ENCODE measurements at regions not wholly inside any gene's neighbourhood (a gene's known extent, or its start where the extent isn't known, plus 50 kb on each side); places are given as distances from the start of the nearest gene placed in this dataset.

DNA sequence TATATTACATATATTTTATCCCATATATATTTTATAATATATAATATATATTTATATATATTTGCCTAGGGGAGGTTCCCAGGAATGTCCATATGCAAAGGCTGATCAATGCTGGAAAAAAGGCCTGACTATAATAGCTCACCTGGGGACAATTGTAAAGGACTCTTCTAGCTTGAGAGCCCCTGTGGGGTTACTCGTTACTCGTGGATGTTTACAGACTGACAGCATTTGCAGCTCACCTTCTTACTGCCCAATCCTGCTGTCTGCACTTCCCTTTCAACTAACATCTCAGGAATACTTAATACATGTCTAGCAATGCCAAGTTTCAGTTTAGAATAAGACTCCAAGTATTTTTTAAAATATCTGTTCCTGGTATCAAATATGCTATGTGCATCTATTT is 1365.4 kb upstream of the RAG2 start:
- H3K4me3 Mint-ChIP-seq, result no peak overlapping the region
- DNase-seq, result no peak
- no peak overlapping the region for H2BK120ac ChIP-seq (ENCODE audit: low read depth, low read length, poor library complexity, severe bottlenecking)
- TF ChIP-seq, protein P1, sequence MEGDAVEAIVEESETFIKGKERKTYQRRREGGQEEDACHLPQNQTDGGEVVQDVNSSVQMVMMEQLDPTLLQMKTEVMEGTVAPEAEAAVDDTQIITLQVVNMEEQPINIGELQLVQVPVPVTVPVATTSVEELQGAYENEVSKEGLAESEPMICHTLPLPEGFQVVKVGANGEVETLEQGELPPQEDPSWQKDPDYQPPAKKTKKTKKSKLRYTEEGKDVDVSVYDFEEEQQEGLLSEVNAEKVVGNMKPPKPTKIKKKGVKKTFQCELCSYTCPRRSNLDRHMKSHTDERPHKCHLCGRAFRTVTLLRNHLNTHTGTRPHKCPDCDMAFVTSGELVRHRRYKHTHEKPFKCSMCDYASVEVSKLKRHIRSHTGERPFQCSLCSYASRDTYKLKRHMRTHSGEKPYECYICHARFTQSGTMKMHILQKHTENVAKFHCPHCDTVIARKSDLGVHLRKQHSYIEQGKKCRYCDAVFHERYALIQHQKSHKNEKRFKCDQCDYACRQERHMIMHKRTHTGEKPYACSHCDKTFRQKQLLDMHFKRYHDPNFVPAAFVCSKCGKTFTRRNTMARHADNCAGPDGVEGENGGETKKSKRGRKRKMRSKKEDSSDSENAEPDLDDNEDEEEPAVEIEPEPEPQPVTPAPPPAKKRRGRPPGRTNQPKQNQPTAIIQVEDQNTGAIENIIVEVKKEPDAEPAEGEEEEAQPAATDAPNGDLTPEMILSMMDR (conservative IDR thresholded peaks at IDR 0.05), result no peak
- peaks cover 20 to 27% of the 10 kb centered on the region in 2 experiments for H3K4me1 Mint-ChIP-seq
- H2BK5ac ChIP-seq (ENCODE audit: insufficient read length, low read length), result no peak overlapping the region
- H3K79me1 ChIP-seq (ENCODE audit: insufficient read depth, low read depth, low read length, poor library complexity, severe bottlenecking), result no peaks in the 10 kb centered on the region
- H2BK15ac ChIP-seq (ENCODE audit: low read depth, low read length), result no peak overlapping the region
- no peaks in the 10 kb centered on the region for H3K4me1 ChIP-seq (ENCODE audit: insufficient read depth, low read length)
- no peaks in the 10 kb centered on the region for H3K27me3 Mint-ChIP-seq (ENCODE audit: low read depth)
- H3K9ac ChIP-seq (ENCODE audit: extremely low read depth, insufficient read length, low read length), result no peak overlapping the region
- H3K18ac ChIP-seq (ENCODE audit: insufficient read length, low read depth, low read length), result no peak overlapping the region
- no peaks in the 10 kb centered on the region for H3K27me3 ChIP-seq (ENCODE audit: insufficient read depth, low read length)
- no peaks in the 10 kb centered on the region for H3K23me2 ChIP-seq (ENCODE audit: insufficient read length, low read depth, low read length, poor library complexity, severe bottlenecking)
- no peaks in the 10 kb centered on the region for H4K20me1 ChIP-seq (ENCODE audit: control insufficient read depth, insufficient read depth, insufficient read length)
- no peak overlapping the region for H4K5ac ChIP-seq (ENCODE audit: insufficient read length, low read depth, low read length)
- H2AK5ac ChIP-seq (ENCODE audit: insufficient read length, low read length), result no peak overlapping the region
- peaks cover 10 to 15% of the 10 kb centered on the region in 2 experiments for H3K9me3 Mint-ChIP-seq
- peak overlapping the region in 2 of 3 experiments; percentile 6 to 50; a peak in 2 of 7 replicates for H3K27ac Mint-ChIP-seq
- H3K9me3 ChIP-seq (ENCODE audit: control insufficient read depth, low read depth, low read length), result no peaks in the 10 kb centered on the region
- no CpG with 5 or more reads among the region's 2 CpGs for WGBS (ENCODE audit: extremely low coverage, insufficient read length, low lambda C conversion rate)
- no peak overlapping the region for H2AFZ ChIP-seq (ENCODE audit: low read length)
- peaks cover 8 to 34% (median 19%) of the 10 kb centered on the region in 3 experiments for H3K36me3 Mint-ChIP-seq (ENCODE audit: insufficient read depth in 1 of 3, low read depth in 3 of 3)
- H3K4me2 ChIP-seq (ENCODE audit: insufficient read depth, insufficient read length, low read length), result no peak overlapping the region
- H3K27ac ChIP-seq (ENCODE audit: insufficient read length, low read depth, low read length), result no peak overlapping the region
- H2BK20ac ChIP-seq (ENCODE audit: low read depth, low read length, poor library complexity, severe bottlenecking), result no peak overlapping the region
- no peak overlapping the region for H3K14ac ChIP-seq (ENCODE audit: insufficient read depth, low read length)
- H3K56ac ChIP-seq (ENCODE audit: insufficient read length, low read depth, low read length), result no peak overlapping the region
- no peaks in the 10 kb centered on the region for H3K79me2 ChIP-seq (ENCODE audit: insufficient read depth, low read length)
- no peak overlapping the region for H4K91ac ChIP-seq (ENCODE audit: insufficient read length, low read depth, low read length)
- no peak overlapping the region for H3K23ac ChIP-seq (ENCODE audit: insufficient read length, low read depth, low read length)
- H3T11ph ChIP-seq (ENCODE audit: low read length), result no peak overlapping the region
- no peak overlapping the region for H3K4ac ChIP-seq (ENCODE audit: low read depth, low read length)
- H2BK12ac ChIP-seq (ENCODE audit: insufficient read length, low read depth, low read length), result no peak overlapping the region
- H4K8ac ChIP-seq (replicated peaks; ENCODE audit: insufficient read length, low read depth, low read length), result no peak overlapping the region
